Lung microvascular endothelial cell (primary cell): ENCODE measurements at regions not wholly inside any gene's neighbourhood (a gene's known extent, or its start where the extent isn't known, plus 50 kb on each side); places are given as distances from the start of the nearest gene placed in this dataset.
"Not testable (repeated sequence)": the region's sequence is repeated elsewhere in the genome, so short reads cannot be mapped to it uniquely, and the experiment has no call there.

ENCODE experiments used
- DNase-seq, 2 donors: peaks; one replicate each; pipeline versions ENCODE4 v3.0.0 to v3.0.0-alpha.2; 2010; ENCODE audit warnings: low read depth in 2 of 2

GRCh38 chrX:150118476-150118875 is 180.2 kb upstream of the EOLA2 start:
- no peak for DNase-seq

- no peak for DNase-seq
Measured at GRCh38 chrX:150119323-150119722, 181.0 kb upstream of the EOLA2 start.

GRCh38 chrX:150125045-150125444 is 186.8 kb upstream of the EOLA2 start:
- not testable (repeated sequence) for DNase-seq

GRCh38 chrX:150127216-150127615 is 188.9 kb upstream of the EOLA2 start:
- no peak for DNase-seq

GRCh38 chrX:150143721-150144440 is 205.6 kb upstream of the EOLA2 start:
- DNase-seq = no peak

GRCh38 chrX:150146271-150146896 is 208.1 kb upstream of the EOLA2 start:
- DNase-seq = no peak

GRCh38 chrX:150148749-150149672 is 210.7 kb upstream of the EOLA2 start:
- DNase-seq = no peak

- DNase-seq = peak in 1 of 2 donors; percentile 44
Measured at GRCh38 chrX:150150076-150150779, 211.9 kb upstream of the EOLA2 start.

- no peak for DNase-seq
Measured at GRCh38 chrX:150150780-150151125, 212.4 kb upstream of the MAMLD1 start.

GRCh38 chrX:150152036-150152435 is 211.1 kb upstream of the MAMLD1 start:
- no peak for DNase-seq

GRCh38 chrX:150152546-150152945 is 210.6 kb upstream of the MAMLD1 start:
- no peak for DNase-seq

- peak; percentile 48 to 56 for DNase-seq
Measured at GRCh38 chrX:150155436-150156035, 207.6 kb upstream of the MAMLD1 start.

GRCh38 chrX:150156615-150157014 is 206.5 kb upstream of the MAMLD1 start:
- DNase-seq = no peak

GRCh38 chrX:150157291-150157690 is 205.8 kb upstream of the MAMLD1 start:
- DNase-seq = no peak

- no peak for DNase-seq
Measured at GRCh38 chrX:150158554-150159332, 204.4 kb upstream of the MAMLD1 start.

- DNase-seq = no peak
Measured at GRCh38 chrX:150159537-150159936, 203.6 kb upstream of the MAMLD1 start.

- no peak for DNase-seq
Measured at GRCh38 chrX:150160656-150161055, 202.5 kb upstream of the MAMLD1 start.

GRCh38 chrX:150161193-150161592 is 201.9 kb upstream of the MAMLD1 start:
- no peak for DNase-seq

GRCh38 chrX:150162141-150162540 is 201.0 kb upstream of the MAMLD1 start:
- no peak for DNase-seq

- no peak for DNase-seq
Measured at GRCh38 chrX:150163221-150163930, 199.7 kb upstream of the MAMLD1 start.
